SK-N-MC (cell line): ENCODE measurements at regions not wholly inside any gene's neighbourhood (a gene's known extent, or its start where the extent isn't known, plus 50 kb on each side); places are given as distances from the start of the nearest gene placed in this dataset.

ENCODE experiments used
- EZH2 ChIP-seq: fragments of 200-600 bp; sonication (generic); IDR thresholded peaks from one replicate; pipeline ENCODE4 v1.6.1; 2017; ENCODE audit warnings: antibody characterized with exemption
- FOXP2 ChIP-seq: optimal IDR thresholded peaks from 2 replicates; pipeline ENCODE3; 2011; ENCODE audit warnings: mild to moderate bottlenecking, moderate library complexity; ENCODE audit not compliant: insufficient read depth; ENCODE audit errors: extremely low read length, control extremely low read depth
- POLR2AphosphoS5 ChIP-seq: IDR thresholded peaks from 2 replicates; pipeline ENCODE4 v1.6.1; 2012; ENCODE audit warnings: mild to moderate bottlenecking, low read depth, low read length, borderline replicate concordance

GRCh38 chr11:22976146-22976545 lies 115.9 kb upstream of the CCDC179 start:
- TF ChIP-seq POLR2AphosphoS5, result no peak
- TF ChIP-seq EZH2, result no peak
- TF ChIP-seq FOXP2, result no peak
